GM18507 (cell line): ENCODE measurements at regions not wholly inside any gene's neighbourhood (a gene's known extent, or its start where the extent isn't known, plus 50 kb on each side); places are given as distances from the start of the nearest gene placed in this dataset.
"Not testable (repeated sequence)": the region's sequence is repeated elsewhere in the genome, so short reads cannot be mapped to it uniquely, and the experiment has no call there.

Experiments
- DNase-seq: peaks from one replicate; pipeline ENCODE4 v3.0.0; 2011; ENCODE audit warnings: low read depth; ENCODE audit not compliant: insufficient read length; ENCODE audit errors: extremely low spot score
- FAIRE-seq: peaks from 2 replicates; lab custom pipeline; 2011; peaks lifted over from hg19 to GRCh38; lab: Jason Lieb, UNC

- FAIRE-seq (no peak), DNase-seq (no peak)
Observed at GRCh38 chr11:33533386-33534052, 167.1 kb downstream of the C11orf91 start.

- DNase-seq (no peak), FAIRE-seq (no peak)
Observed at GRCh38 chr11:33532720-33533385, 167.8 kb downstream of the C11orf91 start.

GRCh38 chr11:33532257-33532656, 168.4 kb downstream of the C11orf91 start:
- no peak for FAIRE-seq
- no peak for DNase-seq

- no peak for DNase-seq
- no peak for FAIRE-seq
Observed at GRCh38 chr11:33531743-33532181, 168.9 kb downstream of the C11orf91 start.

GRCh38 chr11:33530815-33531214, 169.8 kb downstream of the C11orf91 start:
- FAIRE-seq (no peak), DNase-seq (no peak)

- FAIRE-seq (no peak), DNase-seq (no peak)
Observed at GRCh38 chr11:33529461-33529860, 171.2 kb downstream of the C11orf91 start.

- not testable (repeated sequence) for FAIRE-seq, DNase-seq
Observed at GRCh38 chr11:33527738-33528137, 172.9 kb downstream of the C11orf91 start.

GRCh38 chr11:33525789-33526188, 174.8 kb downstream of the C11orf91 start:
- FAIRE-seq (no peak), DNase-seq (no peak)

GRCh38 chr11:33521384-33521783, 179.2 kb downstream of the C11orf91 start:
- FAIRE-seq (no peak), DNase-seq (no peak)

- no peak for FAIRE-seq
Observed at GRCh38 chr11:33520112-33520511, 180.5 kb downstream of the C11orf91 start.

GRCh38 chr11:33515347-33515746, 185.3 kb downstream of the C11orf91 start:
- FAIRE-seq (no peak), DNase-seq (no peak)

More at GRCh38 chr11:33520112-33520511, 180.5 kb downstream of the C11orf91 start:
- DNase-seq = no peak

- FAIRE-seq = no peak
- no peak for DNase-seq
Observed at GRCh38 chr11:33514079-33514925, 186.3 kb downstream of the C11orf91 start.

- FAIRE-seq (no peak), DNase-seq (no peak)
Observed at GRCh38 chr11:33509632-33510031, 191.0 kb downstream of the C11orf91 start.

GRCh38 chr11:33507967-33508366, 192.7 kb downstream of the C11orf91 start:
- no peak for FAIRE-seq

GRCh38 chr11:33507356-33507755, 193.3 kb downstream of the C11orf91 start:
- no peak for FAIRE-seq
- DNase-seq = no peak

More at GRCh38 chr11:33507967-33508366, 192.7 kb downstream of the C11orf91 start:
- no peak for DNase-seq

- DNase-seq (no peak), FAIRE-seq (no peak)
Observed at GRCh38 chr11:33505093-33505492, 195.5 kb downstream of the C11orf91 start.

- DNase-seq = no peak
- no peak for FAIRE-seq
Observed at GRCh38 chr11:33500861-33501479, 199.7 kb downstream of the C11orf91 start.

- DNase-seq (no peak), FAIRE-seq (no peak)
Observed at GRCh38 chr11:33500332-33500731, 200.3 kb downstream of the C11orf91 start.

- DNase-seq = no peak
- no peak for FAIRE-seq
Observed at GRCh38 chr11:33492596-33492995, 208.0 kb downstream of the C11orf91 start.
